Mesenteric fat pad (tissue), 1 donor: ENCODE measurements at regions not wholly inside any gene's neighbourhood (a gene's known extent, or its start where the extent isn't known, plus 50 kb on each side); places are given as distances from the start of the nearest gene placed in this dataset.
"Not testable (repeated sequence)": the region's sequence is repeated elsewhere in the genome, so short reads cannot be mapped to it uniquely, and the experiment has no call there.

Experiments used
- DNase-seq: peaks from one replicate; pipeline ENCODE4 v3.0.0-alpha.2; 2020; ENCODE audit warnings: low spot score
- donor health status: DM: yes; HTN: yes; CAD: no.

DNA sequence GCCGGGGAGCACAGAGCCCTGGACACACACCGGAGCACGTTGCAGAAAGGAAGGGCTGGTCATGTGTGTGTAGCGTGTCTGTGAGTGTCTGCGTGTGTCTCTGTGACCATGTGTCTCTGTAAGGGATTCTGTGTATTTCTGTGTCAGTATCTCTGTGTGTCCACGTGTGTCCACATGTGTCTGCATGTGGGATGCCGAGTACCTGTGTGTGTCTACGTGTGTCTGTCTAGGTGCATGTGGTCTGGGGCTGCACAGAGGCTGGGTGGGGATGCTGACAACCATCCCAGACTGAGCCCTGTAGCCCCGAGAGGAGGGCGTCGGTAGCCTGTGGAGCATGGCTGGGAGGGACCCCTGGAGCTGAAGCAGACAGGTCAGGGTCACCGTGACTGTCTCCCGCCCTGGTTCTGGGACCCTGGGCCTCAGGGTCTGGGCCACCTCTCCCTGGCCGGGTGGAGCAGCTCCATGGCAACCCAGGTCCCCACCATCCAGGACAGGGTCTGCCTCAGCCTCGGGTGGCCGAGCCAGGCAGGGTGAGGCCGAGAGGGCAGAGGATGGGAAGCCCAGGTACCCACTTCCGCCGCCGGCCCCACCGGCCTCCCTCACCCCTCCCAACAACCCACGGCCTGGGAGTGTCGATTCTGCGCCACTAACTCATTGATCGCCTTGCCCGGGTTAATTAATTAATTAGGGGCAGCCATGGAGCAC lies 122.7 kb downstream of the FAM53A start:
- no peak for DNase-seq

DNA sequence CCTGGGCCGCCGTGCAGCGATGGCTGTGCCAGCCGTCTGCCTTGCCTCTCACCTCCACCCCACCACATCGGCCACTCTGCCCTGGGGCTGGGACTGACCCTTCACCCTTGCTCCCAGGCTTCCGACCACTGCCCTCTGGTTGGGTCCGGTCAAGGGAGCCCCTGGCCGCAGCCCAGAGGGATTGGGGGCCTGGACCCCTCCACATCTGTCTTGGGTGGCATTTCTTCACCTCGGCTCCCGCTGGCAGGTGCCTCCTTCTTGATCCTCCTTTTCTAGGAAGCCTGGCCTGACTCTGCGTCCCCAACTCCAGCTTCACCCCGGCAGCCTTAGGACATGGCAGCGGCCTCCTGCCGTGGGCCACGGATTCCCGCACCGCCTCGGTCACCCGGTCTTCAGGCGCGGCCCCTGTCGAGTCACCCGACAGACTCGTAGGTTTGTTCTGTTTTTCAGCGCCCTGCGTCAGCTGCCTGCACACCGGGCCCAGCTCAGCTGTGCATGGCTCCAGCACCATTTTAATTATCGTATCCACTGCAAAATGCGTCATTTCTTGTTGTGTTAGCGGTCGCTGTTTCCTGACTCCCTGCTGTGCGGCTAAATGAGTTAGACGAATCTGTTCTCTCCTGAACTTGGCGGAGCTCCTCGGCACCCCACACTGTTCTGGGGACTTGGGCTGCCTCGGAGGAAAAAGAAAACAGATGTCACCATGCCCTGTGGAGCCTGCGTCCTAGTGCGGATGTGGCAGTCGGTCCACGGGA lies 124.0 kb downstream of the FAM53A start:
- DNase-seq, result no peak

DNA sequence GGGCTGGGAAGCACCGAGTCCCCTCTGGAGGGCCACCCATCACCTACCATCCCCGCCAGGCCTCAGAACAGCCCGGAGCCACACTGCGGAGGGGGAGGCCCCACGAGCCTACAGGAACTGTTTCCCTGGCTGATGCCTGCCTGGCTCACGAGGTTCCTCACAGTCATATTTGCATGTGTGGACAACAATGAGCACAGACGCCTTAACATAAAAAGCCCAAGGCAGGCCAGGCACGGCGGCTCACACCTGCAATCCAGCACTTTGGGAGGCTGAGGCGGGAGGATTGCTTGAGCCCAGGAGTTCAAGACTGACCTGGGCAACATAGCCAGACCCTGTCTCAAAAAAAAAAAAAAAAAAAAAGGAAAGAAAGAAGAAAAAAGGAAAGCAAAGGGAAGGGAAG lies 125.9 kb downstream of the FAM53A start:
- DNase-seq, result no peak

DNA sequence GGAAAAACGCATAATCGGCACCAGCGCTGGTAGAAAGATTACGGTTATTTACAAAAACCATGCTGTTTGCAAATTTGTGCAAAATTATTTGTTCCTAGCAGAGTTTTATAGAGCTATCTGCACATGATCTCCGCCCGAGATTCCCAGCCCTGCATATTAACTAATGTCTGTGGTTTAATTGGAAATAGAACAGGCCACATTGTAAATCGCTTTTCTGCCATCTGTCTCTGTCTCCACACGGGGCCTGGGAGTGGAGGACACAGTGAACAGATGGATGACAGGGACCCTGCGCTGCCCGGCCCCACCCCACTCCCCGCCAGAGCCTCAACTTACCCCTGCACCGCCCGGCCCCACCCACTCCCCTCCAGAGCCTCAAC lies 126.9 kb downstream of the FAM53A start:
- DNase-seq, result no peak

DNA sequence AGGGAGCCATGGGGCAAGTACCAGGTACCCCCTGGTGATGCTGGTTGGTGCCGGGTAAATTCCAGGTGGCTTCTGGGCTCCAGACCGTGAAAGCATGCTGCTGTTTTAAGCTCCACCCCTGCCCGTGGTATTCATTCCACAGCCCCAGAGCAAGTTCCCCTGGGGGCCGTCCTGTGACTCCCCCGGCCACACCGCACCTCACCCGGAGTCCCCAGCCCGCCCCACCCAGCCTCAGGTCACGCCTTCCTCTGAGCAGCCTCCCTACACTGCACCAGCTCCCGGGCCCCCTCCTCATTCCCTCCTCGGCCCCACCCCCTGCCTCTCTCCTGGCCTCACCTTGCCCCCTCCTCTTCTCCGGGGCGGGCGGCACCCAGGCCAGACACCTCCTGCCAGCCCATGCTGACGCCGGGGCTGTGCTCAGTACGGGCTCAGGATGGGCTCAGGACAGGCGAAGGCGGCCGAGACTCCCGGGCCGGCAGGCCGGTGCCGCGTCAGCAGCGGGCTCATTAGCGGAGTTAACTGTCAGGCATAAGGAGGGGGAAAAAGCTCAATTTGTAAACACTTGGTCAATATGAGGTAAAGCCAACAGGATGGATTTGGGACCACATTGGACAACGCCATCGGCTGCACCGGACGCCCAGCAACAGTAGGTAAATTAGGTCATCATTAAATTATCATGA lies 127.4 kb downstream of the FAM53A start:
- DNase-seq, result no peak

DNA sequence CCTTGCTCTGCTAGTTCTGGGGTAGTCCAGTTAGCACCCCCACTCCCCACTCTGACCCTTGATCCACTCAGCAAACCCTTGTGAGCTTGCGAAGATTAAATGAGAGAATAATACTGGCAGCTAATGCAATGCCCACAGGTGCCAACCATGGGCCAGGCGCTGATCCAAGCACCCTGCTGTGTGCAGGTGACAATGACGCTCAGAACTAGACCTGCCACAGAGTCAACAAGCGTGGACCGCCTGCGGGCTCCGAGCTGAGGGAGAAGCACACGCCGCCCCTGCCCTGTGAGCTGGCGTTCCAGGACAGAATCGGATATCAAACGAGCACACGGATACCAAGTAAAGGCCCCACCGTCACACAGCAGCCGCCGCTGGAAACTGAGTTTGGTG lies 129.2 kb downstream of the FAM53A start:
- no peak for DNase-seq

DNA sequence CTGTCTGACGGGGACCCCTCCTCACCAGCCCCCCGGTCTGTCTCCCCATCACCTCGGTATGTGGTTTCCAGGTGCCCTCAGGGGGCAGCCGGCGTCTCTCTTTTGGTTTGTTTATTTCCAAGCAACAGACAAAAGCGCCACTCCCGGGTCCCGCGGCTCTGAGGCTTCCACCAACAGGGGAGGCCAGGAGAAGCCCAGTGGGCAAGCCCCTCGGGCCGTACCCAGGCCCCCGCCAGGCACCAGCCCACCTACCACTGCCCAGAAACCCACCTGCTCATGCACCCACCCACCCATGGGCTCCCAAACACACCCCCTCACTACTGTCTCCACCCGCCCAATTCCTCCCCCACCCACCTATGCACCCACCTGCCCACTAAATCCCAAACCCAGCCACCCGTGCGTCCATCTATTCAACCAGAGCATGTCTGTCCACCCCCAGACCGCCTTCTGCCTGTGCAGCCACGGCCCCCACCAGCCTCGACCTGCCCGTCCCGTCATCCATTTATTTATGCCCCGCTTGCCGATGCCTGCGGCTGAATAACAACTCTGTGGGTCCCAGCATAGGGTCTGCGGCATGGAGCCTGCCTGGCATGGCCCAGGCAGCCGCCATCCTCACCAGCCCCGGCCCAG lies 129.8 kb downstream of the FAM53A start:
- no peak for DNase-seq

DNA sequence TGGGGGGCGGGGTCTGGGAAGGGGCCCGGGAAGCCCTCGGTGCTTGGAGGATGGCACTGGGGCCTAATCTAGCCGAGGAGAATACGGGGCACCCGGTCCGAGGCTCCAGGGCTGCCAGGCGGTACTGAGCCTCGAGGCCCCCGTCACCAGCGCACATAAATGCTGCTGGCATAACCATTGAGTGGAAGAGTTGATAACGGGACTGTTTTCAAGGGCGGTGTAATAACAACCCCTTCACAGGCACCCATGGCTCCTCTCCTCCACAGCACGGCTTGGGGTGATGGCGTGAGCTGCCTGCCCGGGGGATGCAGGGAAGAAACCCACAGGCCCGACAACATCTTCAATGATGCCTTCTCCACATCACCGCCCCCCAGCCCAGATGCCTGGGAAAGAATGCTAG lies 130.7 kb downstream of the FAM53A start:
- no peak for DNase-seq

DNA sequence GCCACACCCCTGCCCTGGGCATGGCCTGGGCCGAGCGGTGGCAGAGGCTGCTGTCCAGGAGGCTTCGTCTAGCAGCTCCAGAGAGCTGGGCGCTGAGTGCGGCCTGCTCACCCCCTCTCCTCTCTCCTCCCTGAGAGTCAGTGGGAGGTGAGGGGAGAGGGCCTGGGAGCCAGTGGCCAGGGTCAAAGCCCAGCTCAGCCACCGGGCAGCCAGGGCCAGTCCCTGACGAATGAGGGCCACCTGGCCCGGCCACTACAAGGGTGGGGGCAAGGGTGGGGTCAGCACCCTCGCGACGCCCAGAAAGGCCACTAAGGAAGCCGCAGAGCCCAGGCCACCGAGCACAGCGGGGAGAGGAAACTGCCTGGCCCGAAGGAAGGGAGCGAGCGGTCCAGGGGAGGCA lies 131.7 kb downstream of the FAM53A start:
- no peak for DNase-seq

DNA sequence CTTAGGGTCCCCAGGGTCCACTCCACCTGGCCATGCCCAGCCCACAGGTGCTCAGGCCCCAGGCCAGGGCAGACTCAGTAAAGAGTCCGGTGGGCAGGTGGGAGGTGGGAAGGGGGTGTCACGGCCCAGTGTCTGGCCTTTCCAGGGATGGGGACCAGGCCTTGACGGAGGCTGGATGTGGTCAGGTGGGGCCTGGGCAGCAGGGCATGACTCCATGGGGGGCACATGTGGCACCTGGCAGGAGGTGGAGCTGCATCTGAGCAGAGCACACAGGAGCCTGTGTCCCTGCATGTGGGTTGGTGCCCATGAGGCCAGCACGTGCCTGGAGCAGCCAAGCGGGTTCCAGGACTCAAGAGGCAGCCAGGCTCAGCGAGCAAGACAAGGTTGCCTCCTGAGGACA lies 132.9 kb downstream of the FAM53A start:
- no peak for DNase-seq

DNA sequence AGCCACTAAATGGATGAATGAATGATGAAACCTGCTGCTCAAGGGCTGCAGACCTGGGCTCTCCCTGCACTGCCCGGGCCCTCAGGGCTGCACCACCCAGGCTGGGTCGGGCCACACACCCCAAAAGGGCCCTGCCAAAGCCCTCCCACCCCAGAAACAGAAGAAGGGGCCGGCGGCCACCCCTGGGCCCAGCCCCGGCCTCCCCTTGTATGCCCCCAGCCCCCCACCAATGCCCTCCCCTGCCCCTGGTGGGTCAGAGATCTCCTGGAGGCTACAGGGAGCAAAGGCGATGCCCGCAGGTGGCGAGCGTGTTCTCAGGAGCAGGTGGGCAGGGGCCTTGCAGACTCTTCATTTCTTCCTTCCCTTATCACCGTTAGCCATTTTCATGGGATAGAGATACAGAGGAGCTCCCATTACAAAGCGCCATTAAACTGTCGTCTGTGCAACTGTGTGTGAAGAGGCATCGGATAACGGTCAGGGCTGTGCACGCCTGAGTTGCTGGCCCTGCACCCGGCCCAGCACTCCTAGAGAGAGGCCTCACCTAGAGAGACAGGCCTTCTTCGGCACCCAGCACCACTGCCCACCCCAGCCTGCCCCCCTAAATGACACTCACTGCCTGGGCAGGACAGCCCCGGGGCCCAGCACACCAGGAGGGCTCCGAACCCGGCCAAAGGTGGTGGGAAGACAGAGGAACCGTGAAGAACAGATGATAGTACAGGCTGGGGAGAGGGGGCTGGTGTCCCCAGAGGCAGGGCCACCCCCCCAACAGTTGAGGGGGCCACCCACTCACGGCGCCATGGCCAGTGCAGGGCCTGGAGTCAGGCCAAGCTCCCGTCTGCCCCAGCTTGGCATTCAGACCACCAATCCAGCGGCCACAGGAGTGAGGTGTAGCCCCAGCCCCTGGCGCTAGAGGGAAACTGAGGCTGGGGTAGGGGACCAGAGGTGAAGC lies 133.7 kb downstream of the FAM53A start:
- DNase-seq, result no peak

DNA sequence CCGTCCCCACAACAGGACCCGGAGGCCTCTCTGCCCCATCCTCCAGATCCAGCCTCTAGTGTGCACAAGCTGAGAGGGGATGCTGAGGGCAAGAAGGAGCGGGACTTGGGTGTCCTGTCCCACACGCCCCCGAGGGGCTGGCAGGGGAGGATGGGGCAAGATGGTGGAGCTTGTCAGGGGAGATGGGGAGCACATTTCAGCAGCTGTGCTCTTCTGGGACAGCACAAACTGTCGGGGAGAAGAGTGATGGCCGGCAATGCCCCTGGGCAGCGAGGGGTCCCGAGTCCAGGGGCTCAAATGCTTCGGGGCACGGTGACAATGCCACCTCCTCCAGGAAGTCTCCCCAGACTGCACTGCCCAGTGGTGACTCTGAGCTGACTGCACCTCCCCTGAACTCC lies 134.5 kb downstream of the FAM53A start:
- no peak for DNase-seq

DNA sequence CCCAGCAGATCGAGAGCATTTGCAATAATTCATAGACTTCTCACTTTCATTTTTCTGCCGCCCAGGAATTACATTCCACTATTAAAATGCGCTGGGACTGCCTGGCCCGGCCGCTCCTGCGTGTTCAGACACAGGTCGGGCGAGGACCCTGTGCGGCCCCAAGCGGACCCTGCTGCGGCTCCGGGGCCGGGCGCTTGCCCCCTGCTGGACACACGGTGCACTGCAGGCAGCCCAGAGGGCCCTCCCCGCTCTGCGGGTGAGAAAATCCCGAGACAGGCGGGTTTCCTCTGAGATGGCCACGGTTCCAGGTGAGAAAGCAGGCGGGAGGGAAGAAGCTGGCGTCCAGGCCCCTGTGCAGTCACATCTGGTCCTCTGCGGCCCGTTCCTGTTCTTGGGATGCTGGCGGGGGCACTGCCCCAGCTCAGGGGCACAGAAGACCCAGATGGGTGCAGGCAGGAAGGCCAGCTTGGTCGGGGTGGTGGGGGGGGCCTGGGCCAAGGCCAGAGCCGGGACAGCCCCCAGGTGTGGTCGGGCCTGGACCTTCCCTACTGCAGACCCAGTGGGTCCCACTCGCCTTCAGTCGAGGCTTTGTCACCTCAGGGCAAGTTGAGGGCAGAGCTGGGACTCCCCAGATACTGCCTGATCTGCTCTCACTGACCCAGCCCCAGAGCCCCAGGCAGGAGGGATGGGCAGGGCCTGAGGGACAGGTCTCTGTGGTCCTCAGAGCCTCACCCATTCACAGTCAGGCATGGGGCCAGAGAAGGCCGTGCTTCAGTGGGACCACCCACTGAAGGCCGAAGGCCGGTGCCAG lies 135.1 kb downstream of the FAM53A start:
- not testable (repeated sequence) for DNase-seq

DNA sequence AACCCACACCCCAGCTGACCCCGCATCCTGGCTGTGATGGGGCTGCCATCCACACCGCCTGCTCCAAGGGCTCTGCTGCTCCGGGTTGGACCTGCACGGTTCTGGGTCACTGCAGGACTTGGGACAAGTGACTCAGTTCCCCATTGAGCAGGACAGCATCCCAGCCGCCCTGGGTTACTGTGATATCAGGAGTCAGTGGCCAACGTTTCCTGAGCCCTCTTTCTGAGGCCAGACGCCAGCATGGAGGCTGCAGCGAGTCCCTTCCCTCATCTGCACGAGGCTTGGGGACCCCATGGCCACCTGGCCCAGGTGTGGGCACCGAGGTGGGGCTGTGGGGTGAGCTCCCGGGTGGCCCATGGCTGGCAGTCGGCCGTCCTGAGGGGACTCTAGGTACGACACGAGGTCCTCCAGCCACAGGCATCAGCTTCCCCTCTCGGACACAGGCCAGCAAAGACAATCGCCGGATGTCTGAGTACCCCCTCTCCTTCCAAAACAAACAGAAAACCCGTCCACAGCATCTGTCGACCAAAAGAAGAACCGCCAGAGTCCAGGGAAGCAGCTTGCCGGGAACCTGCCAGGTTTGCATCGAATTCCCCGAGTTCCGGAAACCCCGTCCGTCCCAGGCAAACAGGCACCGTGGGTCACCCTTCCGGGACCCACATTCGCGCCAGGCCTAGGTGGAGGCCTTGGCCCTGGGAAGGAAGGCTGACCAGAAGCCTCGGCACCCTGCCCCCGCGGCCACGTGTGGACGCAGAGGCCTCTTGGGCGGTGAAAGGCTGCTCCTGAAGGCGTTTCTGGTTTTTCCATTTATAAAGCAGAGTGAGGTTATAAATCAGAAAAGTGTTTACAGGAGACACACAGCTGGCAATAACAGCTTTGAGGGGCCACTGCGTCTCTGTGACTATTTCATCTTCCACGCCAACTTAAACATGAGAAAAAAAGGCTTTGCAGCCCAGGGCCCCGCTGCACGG lies 136.0 kb downstream of the FAM53A start:
- DNase-seq, result no peak

DNA sequence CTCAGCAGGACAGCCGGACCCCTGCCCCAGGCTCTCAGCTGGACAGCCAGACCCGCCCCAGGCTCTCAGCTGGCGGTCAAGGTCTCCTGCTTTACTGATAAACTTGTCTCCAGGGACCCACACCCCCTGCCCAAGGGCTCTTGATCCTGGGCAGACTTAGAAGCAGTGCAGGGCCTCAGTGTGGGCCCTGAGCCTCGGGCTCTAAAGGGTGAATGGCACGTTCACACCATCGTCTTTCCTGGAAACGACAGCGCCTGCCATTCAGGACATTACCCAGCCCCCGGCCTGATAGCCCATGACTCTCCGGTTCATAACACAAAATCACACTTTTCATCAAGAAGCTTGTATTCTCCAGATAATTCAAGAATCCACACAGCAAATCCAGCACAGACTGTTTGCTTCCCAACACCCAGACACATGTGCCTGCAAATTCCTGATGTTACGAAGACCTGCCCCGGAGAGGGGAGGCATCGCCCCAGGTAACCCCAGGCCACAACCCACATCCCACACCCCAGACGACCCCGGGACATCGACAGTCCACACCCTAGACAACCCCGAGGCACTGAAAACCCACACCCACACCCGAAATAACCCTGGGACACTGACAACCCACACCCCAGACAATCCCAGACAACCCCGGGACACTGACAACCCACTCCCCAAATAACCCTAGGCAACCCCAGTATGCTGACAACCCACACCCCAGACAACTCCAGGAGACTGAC lies 136.8 kb downstream of the FAM53A start:
- DNase-seq, result no peak

DNA sequence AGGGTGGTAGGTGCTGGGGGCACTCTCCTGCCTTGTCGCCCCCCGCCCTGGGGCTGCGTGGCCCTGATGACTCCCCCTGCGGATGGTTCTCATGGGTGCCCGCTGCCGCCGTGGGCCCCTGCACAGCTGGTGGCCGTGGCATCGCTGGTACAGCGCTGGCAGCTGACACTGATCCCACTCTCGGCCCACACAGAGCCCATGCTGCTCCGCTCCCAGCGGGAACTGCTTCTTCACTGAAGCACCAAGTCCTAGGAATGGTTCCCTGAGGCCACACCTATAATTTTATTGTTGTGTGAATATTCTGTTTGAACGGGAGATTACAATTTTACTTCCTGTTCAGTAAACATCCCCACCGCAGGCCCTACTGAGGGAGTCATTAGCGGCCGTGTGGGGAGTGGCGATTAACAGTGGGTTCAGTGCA lies 138.6 kb upstream of the NKX1-1 start:
- DNase-seq, result no peak

DNA sequence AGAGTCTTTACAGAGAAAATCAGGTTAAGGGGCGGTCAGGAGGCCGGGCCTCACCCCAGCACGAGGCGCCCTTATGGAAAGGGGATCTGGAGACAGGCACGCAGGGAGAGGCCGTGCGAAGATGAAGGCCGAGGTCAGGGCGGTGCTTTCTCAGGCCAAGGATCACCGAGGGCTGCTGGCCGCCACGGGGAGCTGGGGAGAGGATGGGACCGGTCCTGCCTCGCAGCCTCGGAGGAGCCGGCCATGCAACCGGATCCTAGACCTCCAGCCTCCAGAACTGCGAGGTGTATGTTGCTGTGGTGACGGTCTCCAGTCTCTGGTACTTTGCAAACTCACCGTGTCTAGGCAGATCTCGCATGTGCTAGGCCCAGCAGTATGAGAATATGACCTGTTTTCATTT lies 138.2 kb upstream of the NKX1-1 start:
- DNase-seq, result not testable (repeated sequence)

DNA sequence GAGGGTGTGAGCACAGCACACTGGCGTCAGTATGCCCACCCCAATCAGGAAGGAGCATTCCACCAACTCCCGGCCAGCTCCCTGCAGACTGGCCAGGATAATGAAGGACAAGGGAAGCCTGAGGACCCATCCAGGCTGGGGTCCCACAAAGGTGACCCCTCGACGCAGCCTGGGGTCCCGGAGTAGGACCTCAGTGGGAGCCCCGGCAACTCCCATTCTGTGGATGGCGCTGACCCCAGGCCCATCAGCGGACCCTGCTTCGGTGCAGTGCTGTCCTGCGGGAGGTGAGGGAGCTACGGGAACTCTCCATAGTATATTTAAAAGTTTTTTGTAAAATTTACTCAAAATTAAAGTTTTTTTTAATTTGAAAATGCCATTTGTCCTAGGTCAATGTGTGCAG lies 137.7 kb upstream of the NKX1-1 start:
- no peak for DNase-seq
